Ishikawa (cell line): ENCODE measurements at regions not wholly inside any gene's neighbourhood (a gene's known extent, or its start where the extent isn't known, plus 50 kb on each side); places are given as distances from the start of the nearest gene placed in this dataset.

ENCODE experiments used
- CEBPB ChIP-seq: IDR thresholded peaks from 2 replicates; pipeline ENCODE4 v1.6.1; 2012
- CREB1 ChIP-seq: IDR thresholded peaks from 2 replicates; pipeline ENCODE4 v1.6.1; 2012; ENCODE audit warnings: low read depth
- EP300 ChIP-seq: IDR thresholded peaks from 2 replicates; pipeline ENCODE4 v1.6.1; 2012; ENCODE audit warnings: borderline replicate concordance
- MAX ChIP-seq: IDR thresholded peaks from 2 replicates; pipeline ENCODE4 v1.6.1; 2012
- RAD21 ChIP-seq: IDR thresholded peaks from 2 replicates; pipeline ENCODE4 v1.6.1; 2012; ENCODE audit warnings: low read depth
- TAF1 ChIP-seq: IDR thresholded peaks from 2 replicates; pipeline ENCODE4 v1.6.1; 2012; ENCODE audit warnings: low read depth, mild to moderate bottlenecking

- TF ChIP-seq MAX, result no peak
- TF ChIP-seq RAD21, result no peak
- no peak for TF ChIP-seq CREB1
- no peak for TF ChIP-seq CEBPB
- TF ChIP-seq EP300, result no peak
- TF ChIP-seq TAF1, result no peak
These were observed 336.8 kb upstream of the MANEA start for GRCh38 chr6:95240514-95240913.
